GM13976 (cell line): ENCODE measurements at regions not wholly inside any gene's neighbourhood (a gene's known extent, or its start where the extent isn't known, plus 50 kb on each side); places are given as distances from the start of the nearest gene placed in this dataset.

Source experiments
- DNase-seq: peaks from one replicate; pipeline ENCODE4 v3.0.0; 2012; ENCODE audit warnings: low spot score
- CTCF ChIP-seq: IDR thresholded peaks from 2 replicates; pipeline ENCODE4 v1.5.1; 2012; ENCODE audit warnings: borderline replicate concordance, mild to moderate bottlenecking; ENCODE audit not compliant: insufficient read depth; ENCODE audit errors: extremely low read depth, missing control alignments, control extremely low read depth
- in situ Hi-C: fragments of 300-500 bp; cut with MboI; formaldehyde crosslinking; loops from one replicate; pipeline ENCODE4 v1.12.0; 2022; ENCODE audit warnings: low sequenced_read_pairs, mixed read lengths, inconsistent platforms; ENCODE audit not compliant: unreplicated experiment

- DNase-seq: no peak
- in situ Hi-C loops: no loop called here
- TF ChIP-seq CTCF: no peak
These were observed 53.6 kb upstream of the NT5E start for GRCh38 chr6:85396159-85396808.

- in situ Hi-C loops: no loop called here
- no peak for TF ChIP-seq CTCF
- no peak for DNase-seq
These were observed 54.1 kb upstream of the NT5E start for GRCh38 chr6:85395746-85396145.

- no peak for TF ChIP-seq CTCF
- in situ Hi-C loops: no loop called here
- no peak for DNase-seq
These were observed 54.9 kb upstream of the NT5E start for GRCh38 chr6:85394853-85395538.

DNA sequence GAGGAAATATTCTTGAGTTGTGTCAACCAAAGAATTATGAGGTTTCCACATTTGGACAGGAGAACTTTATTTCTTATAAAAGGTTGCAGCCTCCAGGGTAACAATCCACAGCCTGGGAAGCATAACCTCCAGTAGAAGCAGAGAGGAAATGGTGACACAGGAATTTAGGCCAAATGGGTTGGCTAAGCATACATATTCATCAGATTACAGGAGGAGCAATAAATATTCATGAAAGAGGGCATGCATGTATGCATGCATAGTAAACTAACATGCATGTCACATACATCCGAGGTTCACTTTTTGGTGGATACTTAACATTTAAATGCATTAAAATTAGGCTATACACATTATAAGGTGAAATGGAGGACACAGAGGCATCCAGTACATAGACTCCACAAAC lies 55.7 kb upstream of the NT5E start:
- TF ChIP-seq CTCF: no peak
- in situ Hi-C loops: no loop called here

GRCh38 chr6:85392379-85392778 lies 57.5 kb upstream of the NT5E start:
- in situ Hi-C loops: no loop called here
- TF ChIP-seq CTCF: no peak

More for the DNA sequence above, 55.7 kb upstream of the NT5E start:
- no peak for DNase-seq

DNA sequence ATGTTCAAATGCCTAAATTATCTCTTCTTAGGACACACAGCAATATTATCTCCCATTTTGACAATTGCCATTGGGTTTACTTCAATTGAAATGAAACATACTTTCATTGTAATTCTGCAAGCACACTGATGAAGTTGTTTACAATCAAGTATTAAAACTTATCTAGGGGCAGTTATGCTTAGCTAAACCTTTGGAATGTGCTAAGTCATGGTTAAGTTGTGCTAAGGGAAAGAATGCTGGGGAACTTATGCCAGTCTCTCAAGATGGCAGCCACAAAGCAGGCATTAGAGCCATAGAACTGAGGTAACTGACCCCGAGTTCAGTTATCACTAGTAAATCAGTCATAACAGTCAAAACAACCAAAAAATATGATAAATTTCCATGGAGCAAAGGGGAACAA lies 59.1 kb upstream of the NT5E start:
- no peak for TF ChIP-seq CTCF
- in situ Hi-C loops: no loop called here
- DNase-seq: no peak

More at GRCh38 chr6:85392379-85392778, 57.5 kb upstream of the NT5E start:
- no peak for DNase-seq
